ENCODE measurements at regions not wholly inside any gene's neighbourhood (a gene's known extent, or its start where the extent isn't known, plus 50 kb on each side); places are given as distances from the start of the nearest gene placed in this dataset.

DNA sequence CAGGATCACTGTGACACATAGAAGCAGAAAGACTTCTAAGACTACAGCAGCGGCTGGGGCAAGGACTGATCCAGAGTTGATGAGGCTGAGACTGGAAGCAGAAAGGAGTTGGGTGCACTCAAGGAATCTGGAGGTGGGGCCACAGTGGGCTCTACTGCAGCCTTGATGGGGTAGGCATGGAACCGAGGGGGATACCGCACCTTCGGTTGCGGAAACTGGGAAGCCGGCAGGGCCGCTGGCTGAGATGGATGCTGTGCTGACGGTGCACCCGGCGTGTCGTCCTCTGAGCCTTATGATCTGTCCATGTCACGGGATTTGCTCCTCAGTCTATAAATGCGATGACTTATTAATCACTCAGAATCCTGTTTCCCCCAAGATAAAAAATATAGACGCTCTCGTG is 473.5 kb upstream of the MYT1L start:
- Histone ChIP-seq H3K79me2 (ENCODE audit: control insufficient read depth, insufficient read depth, low read length) (no peaks in the 10 kb centered on the region), H3K4me1 (ENCODE audit: control insufficient read depth, extremely low read depth, insufficient read depth, low read length) (no peaks in the 10 kb centered on the region), H3K27ac (ENCODE audit: insufficient read depth, low read length) (no peak overlapping the region), H3K9ac (ENCODE audit: insufficient read depth, low read length) (no peak overlapping the region), H3K36me3 (ENCODE audit: control insufficient read depth, insufficient read depth, low read length) (no peaks in the 10 kb centered on the region), H3K27me3 (ENCODE audit: control insufficient read depth, insufficient read depth, low read length) (no peaks in the 10 kb centered on the region), H3K4me2 (ENCODE audit: extremely low read depth, insufficient read depth, low read length) (no peak overlapping the region), H4K20me1 (ENCODE audit: control insufficient read depth, extremely low read depth, insufficient read depth, low read length) (no peaks in the 10 kb centered on the region), H3K9me3 (ENCODE audit: control insufficient read depth, insufficient read depth, low read depth, low read length) (no peaks in the 10 kb centered on the region), H3K4me3 (replicated peaks in 1 of 4; ENCODE audit: control extremely low read depth in 1 of 4, insufficient read depth in 1 of 4, low read depth in 3 of 4, low read length in 4 of 4) (no peak overlapping the region), H2AFZ (ENCODE audit: low read length) (no peak overlapping the region)
- DNase-seq (ENCODE audit: low read depth in 2 of 2), result no peak
- TF ChIP-seq, protein P1, sequence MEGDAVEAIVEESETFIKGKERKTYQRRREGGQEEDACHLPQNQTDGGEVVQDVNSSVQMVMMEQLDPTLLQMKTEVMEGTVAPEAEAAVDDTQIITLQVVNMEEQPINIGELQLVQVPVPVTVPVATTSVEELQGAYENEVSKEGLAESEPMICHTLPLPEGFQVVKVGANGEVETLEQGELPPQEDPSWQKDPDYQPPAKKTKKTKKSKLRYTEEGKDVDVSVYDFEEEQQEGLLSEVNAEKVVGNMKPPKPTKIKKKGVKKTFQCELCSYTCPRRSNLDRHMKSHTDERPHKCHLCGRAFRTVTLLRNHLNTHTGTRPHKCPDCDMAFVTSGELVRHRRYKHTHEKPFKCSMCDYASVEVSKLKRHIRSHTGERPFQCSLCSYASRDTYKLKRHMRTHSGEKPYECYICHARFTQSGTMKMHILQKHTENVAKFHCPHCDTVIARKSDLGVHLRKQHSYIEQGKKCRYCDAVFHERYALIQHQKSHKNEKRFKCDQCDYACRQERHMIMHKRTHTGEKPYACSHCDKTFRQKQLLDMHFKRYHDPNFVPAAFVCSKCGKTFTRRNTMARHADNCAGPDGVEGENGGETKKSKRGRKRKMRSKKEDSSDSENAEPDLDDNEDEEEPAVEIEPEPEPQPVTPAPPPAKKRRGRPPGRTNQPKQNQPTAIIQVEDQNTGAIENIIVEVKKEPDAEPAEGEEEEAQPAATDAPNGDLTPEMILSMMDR (conservative IDR thresholded peaks at IDR 0.05 in 1 of 2, IDR thresholded peaks at IDR 0.05 in 1 of 2; ENCODE audit: low read depth in 1 of 2, low read length in 2 of 2), result no peak

DNA sequence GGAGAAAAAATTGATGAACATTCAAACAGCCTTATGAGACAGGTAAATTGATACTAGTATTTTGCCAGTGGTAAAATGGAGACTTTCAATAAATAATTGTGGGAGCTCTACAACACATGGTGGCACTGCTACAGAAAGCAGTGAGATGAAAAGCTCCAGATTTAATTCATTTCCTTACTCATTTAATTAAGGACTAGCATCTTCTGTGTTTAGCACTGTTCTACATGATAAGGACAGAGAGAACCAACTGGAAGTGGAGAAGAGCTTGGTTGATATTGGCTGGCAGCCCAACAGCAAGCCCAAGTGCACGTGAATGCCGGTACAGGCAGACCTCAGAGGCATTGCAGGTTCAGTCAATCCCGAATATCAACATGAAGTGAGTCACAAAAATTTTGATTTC is 470.4 kb upstream of the MYT1L start:
- Histone ChIP-seq H3K9me3 (ENCODE audit: control insufficient read depth, insufficient read depth, low read depth, low read length) (no peaks in the 10 kb centered on the region), H3K27ac (ENCODE audit: insufficient read depth, low read length) (no peak overlapping the region)
- no peak for TF ChIP-seq EZH2 (IDR thresholded peaks at IDR 0.05; ENCODE audit: low read length, missing control alignments)
- TF ChIP-seq, protein P1 (conservative IDR thresholded peaks at IDR 0.05 in 1 of 2, IDR thresholded peaks at IDR 0.05 in 1 of 2; ENCODE audit: low read depth in 1 of 2, low read length in 2 of 2), result no peak

DNA sequence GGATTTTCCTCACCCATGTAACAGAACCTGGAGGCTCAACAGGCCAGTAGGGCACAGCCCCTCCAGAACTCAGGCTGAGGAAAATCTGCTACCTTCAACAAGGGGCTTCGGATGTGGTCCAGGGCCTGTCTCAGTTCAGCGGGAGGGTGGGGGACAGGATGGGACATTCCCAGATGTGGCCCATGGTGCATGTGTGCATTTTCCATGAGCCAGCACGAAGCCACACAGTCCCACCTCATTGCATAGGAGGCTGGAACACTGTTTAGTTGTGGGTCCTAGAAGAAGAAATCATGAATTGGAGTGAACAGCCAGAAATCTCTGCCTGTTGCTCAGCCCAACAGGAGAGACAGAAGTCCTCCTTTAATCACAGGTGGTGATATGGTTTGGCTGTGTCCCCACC is 469.6 kb upstream of the MYT1L start:
- no peaks in the 10 kb centered on the region for H3K9me3 ChIP-seq (ENCODE audit: control insufficient read depth, insufficient read depth, low read depth, low read length)
- no peaks in the 10 kb centered on the region for H3K4me1 ChIP-seq (ENCODE audit: control insufficient read depth, extremely low read depth, insufficient read depth, low read length)
- TF ChIP-seq, protein P1 (conservative IDR thresholded peaks at IDR 0.05 in 1 of 2, IDR thresholded peaks at IDR 0.05 in 1 of 2; ENCODE audit: low read depth in 1 of 2, low read length in 2 of 2), result no peak
- no peak for TF ChIP-seq EZH2 (IDR thresholded peaks at IDR 0.05; ENCODE audit: low read length, missing control alignments)
- H3K9ac ChIP-seq (ENCODE audit: insufficient read depth, low read length), result no peak overlapping the region
- no peaks in the 10 kb centered on the region for H3K27me3 ChIP-seq (ENCODE audit: control insufficient read depth, insufficient read depth, low read length)
- DNase-seq (ENCODE audit: low read depth in 2 of 2), result no peak
- no peak overlapping the region for H3K4me2 ChIP-seq (ENCODE audit: extremely low read depth, insufficient read depth, low read length)
- no peak overlapping the region for H3K4me3 ChIP-seq (replicated peaks in 1 of 4; ENCODE audit: control extremely low read depth in 1 of 4, insufficient read depth in 1 of 4, low read depth in 3 of 4, low read length in 4 of 4)
- no peak overlapping the region for H3K27ac ChIP-seq (ENCODE audit: insufficient read depth, low read length)
- H2AFZ ChIP-seq (ENCODE audit: low read length), result no peak overlapping the region
- no peaks in the 10 kb centered on the region for H3K79me2 ChIP-seq (ENCODE audit: control insufficient read depth, insufficient read depth, low read length)
- H4K20me1 ChIP-seq (ENCODE audit: control insufficient read depth, extremely low read depth, insufficient read depth, low read length), result no peaks in the 10 kb centered on the region
- no peaks in the 10 kb centered on the region for H3K36me3 ChIP-seq (ENCODE audit: control insufficient read depth, insufficient read depth, low read length)

More for the DNA sequence above, 470.4 kb upstream of the MYT1L start:
- no peak overlapping the region for H2AFZ ChIP-seq (ENCODE audit: low read length)
- no peaks in the 10 kb centered on the region for H3K79me2 ChIP-seq (ENCODE audit: control insufficient read depth, insufficient read depth, low read length)
- H4K20me1 ChIP-seq (ENCODE audit: control insufficient read depth, extremely low read depth, insufficient read depth, low read length), result no peaks in the 10 kb centered on the region
- no peaks in the 10 kb centered on the region for H3K27me3 ChIP-seq (ENCODE audit: control insufficient read depth, insufficient read depth, low read length)
- no peaks in the 10 kb centered on the region for H3K4me1 ChIP-seq (ENCODE audit: control insufficient read depth, extremely low read depth, insufficient read depth, low read length)
- no peak overlapping the region for H3K4me3 ChIP-seq (replicated peaks in 1 of 4; ENCODE audit: control extremely low read depth in 1 of 4, insufficient read depth in 1 of 4, low read depth in 3 of 4, low read length in 4 of 4)
- H3K9ac ChIP-seq (ENCODE audit: insufficient read depth, low read length), result no peak overlapping the region
- H3K36me3 ChIP-seq (ENCODE audit: control insufficient read depth, insufficient read depth, low read length), result no peaks in the 10 kb centered on the region
- no peak overlapping the region for H3K4me2 ChIP-seq (ENCODE audit: extremely low read depth, insufficient read depth, low read length)
- no peak for DNase-seq (ENCODE audit: low read depth in 2 of 2)

Measured in fibroblast of lung (primary cell).